HG03521 (cell line): ENCODE measurements at regions not wholly inside any gene's neighbourhood (a gene's known extent, or its start where the extent isn't known, plus 50 kb on each side); places are given as distances from the start of the nearest gene placed in this dataset.

Experiments used
- ATAC-seq: cut with Tn5 transposase; IDR thresholded peaks from one replicate; pipeline ENCODE4 v1.9.1; 2021; ENCODE audit warnings: mild to moderate bottlenecking, moderate library complexity; ENCODE audit not compliant: unreplicated experiment

- ATAC-seq: no peak
Observed at GRCh38 chr1:164953098-164953497, 394.1 kb downstream of the PBX1 start.

GRCh38 chr1:164951508-164951907 is 392.5 kb downstream of the PBX1 start:
- no peak for ATAC-seq

- ATAC-seq: no peak
Observed at GRCh38 chr1:164950541-164950986, 391.6 kb downstream of the PBX1 start.

GRCh38 chr1:164949771-164950471 is 390.9 kb downstream of the PBX1 start:
- no peak for ATAC-seq

GRCh38 chr1:164948101-164948500 is 389.1 kb downstream of the PBX1 start:
- ATAC-seq: no peak

GRCh38 chr1:164937291-164937690 is 378.3 kb downstream of the PBX1 start:
- no peak for ATAC-seq

GRCh38 chr1:164932580-164932979 is 373.6 kb downstream of the PBX1 start:
- no peak for ATAC-seq

GRCh38 chr1:164930833-164931232 is 371.8 kb downstream of the PBX1 start:
- ATAC-seq: no peak

GRCh38 chr1:164930241-164930640 is 371.3 kb downstream of the PBX1 start:
- no peak for ATAC-seq

GRCh38 chr1:164928232-164928812 is 369.3 kb downstream of the PBX1 start:
- no peak for ATAC-seq

GRCh38 chr1:164926107-164926506 is 367.1 kb downstream of the PBX1 start:
- no peak for ATAC-seq

GRCh38 chr1:164922585-164922984 is 363.6 kb downstream of the PBX1 start:
- ATAC-seq: no peak

- no peak for ATAC-seq
Observed at GRCh38 chr1:164921493-164921892, 362.5 kb downstream of the PBX1 start.

GRCh38 chr1:164918140-164918539 is 359.2 kb downstream of the PBX1 start:
- no peak for ATAC-seq

- no peak for ATAC-seq
Observed at GRCh38 chr1:164914208-164914607, 355.2 kb downstream of the PBX1 start.

- no peak for ATAC-seq
Observed at GRCh38 chr1:164912290-164912689, 353.3 kb downstream of the PBX1 start.

- no peak for ATAC-seq
Observed at GRCh38 chr1:164910671-164911070, 351.7 kb downstream of the PBX1 start.

GRCh38 chr1:164907666-164908065 is 348.7 kb downstream of the PBX1 start:
- no peak for ATAC-seq

GRCh38 chr1:164905869-164906268 is 346.9 kb downstream of the PBX1 start:
- ATAC-seq: no peak

- ATAC-seq: no peak
Observed at GRCh38 chr1:164902491-164902890, 343.5 kb downstream of the PBX1 start.
